IMR-90 (cell line): ENCODE measurements at regions not wholly inside any gene's neighbourhood (a gene's known extent, or its start where the extent isn't known, plus 50 kb on each side); places are given as distances from the start of the nearest gene placed in this dataset.
"Not testable (repeated sequence)": the region's sequence is repeated elsewhere in the genome, so short reads cannot be mapped to it uniquely, and the experiment has no call there.

Source experiments
- ATAC-seq: fragments of 200-7000 bp; cut with Tn5 transposase; 2 replicates; pipeline ENCODE4 v1.9.1; 2020; ENCODE audit warnings: low read depth, mild to moderate bottlenecking, moderate library complexity
- BruUV-seq: library from RNA; stranded (reverse); fragments of 400-500 nt; replicated peaks from 2 replicates; lab custom pipeline; 2021; lab: Mats Ljungman, UMichigan
- CTCF ChIA-PET: fragments of 300-600 bp; formaldehyde crosslinking; extraction: SDS; loops from one replicate; lab custom pipeline; 2021; ENCODE audit warnings: antibody characterized with exemption; lab: Yijun Ruan, JAX
- POLR2A ChIA-PET: fragments of 300-600 bp; sonication (Branson Sonifier 250); formaldehyde crosslinking; loops from one replicate; lab custom pipeline; 2022; ENCODE audit warnings: antibody characterized with exemption; ENCODE audit not compliant: unreplicated experiment; lab: Charles Lee
- DNase-seq: peaks from one replicate; pipeline ENCODE4 v3.0.0; 2013
- H2AFZ ChIP-seq: replicated peaks from 2 replicates; pipeline ENCODE3; 2013; ENCODE audit warnings: low read length, mild to moderate bottlenecking; ENCODE audit not compliant: poor library complexity
- H2AK5ac ChIP-seq: 2 replicates; pipeline ENCODE4 v1.6.1; 2013; ENCODE audit warnings: low read depth, low read length, inconsistent platforms
- H2AK9ac ChIP-seq: replicated peaks from 2 replicates; pipeline ENCODE3; 2013; ENCODE audit warnings: mild to moderate bottlenecking, low read depth, low read length, moderate library complexity; ENCODE audit not compliant: poor library complexity
- H2BK120ac ChIP-seq: 2 replicates; pipeline ENCODE4 v1.6.1; 2013; ENCODE audit warnings: low read depth, low read length, inconsistent platforms
- H2BK15ac ChIP-seq: 3 replicates; pipeline ENCODE4 v1.6.1; 2013; ENCODE audit warnings: low read depth, low read length, inconsistent platforms
- H2BK20ac ChIP-seq: 2 replicates; pipeline ENCODE4 v1.6.1; 2013; ENCODE audit warnings: low read depth, mild to moderate bottlenecking, inconsistent platforms, low read length, moderate library complexity
- H2BK5ac ChIP-seq: 2 replicates; pipeline ENCODE4 v1.6.1; 2013; ENCODE audit warnings: mild to moderate bottlenecking, low read depth, low read length, inconsistent platforms; ENCODE audit not compliant: poor library complexity, severe bottlenecking
- H3K14ac ChIP-seq: replicated peaks from 2 replicates; pipeline ENCODE4 v1.6.1; 2013; ENCODE audit warnings: low read depth, low read length, inconsistent platforms
- H3K18ac ChIP-seq: 2 replicates; pipeline ENCODE4 v1.6.1; 2013; ENCODE audit warnings: low read depth, low read length, control low read depth
- H3K23ac ChIP-seq: 2 replicates; pipeline ENCODE4 v1.6.1; 2013; ENCODE audit warnings: low read depth, low read length, inconsistent platforms
- H3K27ac ChIP-seq: 2 replicates; pipeline ENCODE4 v1.5.1; 2013; ENCODE audit warnings: mild to moderate bottlenecking, control low read depth, low read length; ENCODE audit not compliant: insufficient read depth
- H3K27me3 ChIP-seq: 2 replicates; pipeline ENCODE4 v1.6.1; 2013; ENCODE audit warnings: low read length; ENCODE audit not compliant: control insufficient read depth, insufficient read depth
- H3K36me3 ChIP-seq: 2 replicates; pipeline ENCODE4 v1.6.1; 2013; ENCODE audit warnings: low read length, mixed read lengths; ENCODE audit not compliant: control insufficient read depth, insufficient read depth
- H3K4ac ChIP-seq: 2 replicates; pipeline ENCODE4 v1.6.1; 2013; ENCODE audit warnings: low read depth, low read length, inconsistent platforms
- H3K4me1 ChIP-seq: 2 replicates; pipeline ENCODE4 v1.6.1; 2013; ENCODE audit warnings: low read length, mixed read lengths; ENCODE audit not compliant: control insufficient read depth, insufficient read depth
- H3K4me2 ChIP-seq: 2 replicates; pipeline ENCODE4 v1.6.1; 2013; ENCODE audit warnings: low read depth, mild to moderate bottlenecking, control low read depth, low read length, moderate library complexity
- H3K4me3 ChIP-seq: 2 replicates; pipeline ENCODE4 v1.5.1; 2013; ENCODE audit warnings: low read depth, mild to moderate bottlenecking, control low read depth, low read length, moderate library complexity; ENCODE audit not compliant: insufficient read depth
- H3K56ac ChIP-seq: 2 replicates; pipeline ENCODE4 v1.6.1; 2013; ENCODE audit warnings: low read length, inconsistent platforms; ENCODE audit not compliant: insufficient read depth; ENCODE audit errors: extremely low read depth
- H3K79me1 ChIP-seq, 2 experiments: 2 replicates each; pipeline ENCODE4 v1.6.1; 2013; ENCODE audit warnings: low read length in 2 of 2, inconsistent platforms in 1 of 2, low read depth in 1 of 2
- H3K9ac ChIP-seq: 2 replicates; pipeline ENCODE4 v1.6.1; 2013; ENCODE audit warnings: low read depth, low read length, control low read depth
- H3K9me1 ChIP-seq: 2 replicates; pipeline ENCODE4 v1.6.1; 2013; ENCODE audit warnings: low read length, inconsistent platforms; ENCODE audit not compliant: insufficient read depth
- H3K9me3 ChIP-seq: 2 replicates; pipeline ENCODE4 v1.6.1; 2013; ENCODE audit warnings: low read length; ENCODE audit not compliant: control insufficient read depth, insufficient read depth
- H4K20me1 ChIP-seq: 2 replicates; pipeline ENCODE4 v1.6.1; 2013; ENCODE audit warnings: low read length, inconsistent platforms; ENCODE audit not compliant: insufficient read depth
- H4K5ac ChIP-seq: 2 replicates; pipeline ENCODE4 v1.6.1; 2013; ENCODE audit warnings: mild to moderate bottlenecking, low read depth, low read length, control low read depth
- H4K8ac ChIP-seq, 2 experiments: 2 replicates each; pipeline ENCODE4 v1.6.1; 2013; ENCODE audit warnings: low read depth in 2 of 2, low read length in 2 of 2, control low read depth in 1 of 2, inconsistent platforms in 1 of 2
- H4K91ac ChIP-seq: 2 replicates; pipeline ENCODE4 v1.6.1; 2013; ENCODE audit warnings: low read depth, low read length, inconsistent platforms; ENCODE audit not compliant: insufficient read depth
- CHD1 ChIP-seq: IDR thresholded peaks from 2 replicates; pipeline ENCODE4 v1.6.1; 2012; ENCODE audit warnings: low read depth, low read length, improper control_type of control experiment
- ELK1 ChIP-seq: fragments of 150-350 bp; IDR thresholded peaks from 2 replicates; pipeline ENCODE4 v1.6.1; 2016; ENCODE audit warnings: low read depth, mild to moderate bottlenecking, low read length, moderate library complexity, borderline replicate concordance
- FOS ChIP-seq: fragments of 150-350 bp; IDR thresholded peaks from 2 replicates; pipeline ENCODE4 v1.6.1; 2016; ENCODE audit warnings: low read depth, low read length
- MAZ ChIP-seq: IDR thresholded peaks from 2 replicates; pipeline ENCODE4 v1.6.1; 2012; ENCODE audit warnings: low read depth, mild to moderate bottlenecking, low read length, improper control_type of control experiment, moderate library complexity, borderline replicate concordance
- NFE2L2 ChIP-seq: fragments of 150-350 bp; IDR thresholded peaks from 2 replicates; pipeline ENCODE4 v1.6.1; 2016; ENCODE audit warnings: low read depth, mild to moderate bottlenecking, low read length
- POLR2A ChIP-seq: IDR thresholded peaks from 2 replicates; pipeline ENCODE4 v1.6.1; 2012; ENCODE audit warnings: mild to moderate bottlenecking, low read depth, low read length
- WGBS, 2 experiments: methylation state at CpG; one replicate each; pipeline versions ENCODE4 v1.1.5 to v1.1.7; 2013; ENCODE audit warnings: missing lambda C conversion rate in 2 of 2; ENCODE audit not compliant: insufficient read length in 1 of 2; ENCODE audit errors: extremely low coverage in 2 of 2; 5-methylcytosine and 5-hydroxymethylcytosine counted together
- dilution Hi-C: fragments of 300-500 bp; cut with HindIII; formaldehyde crosslinking; loops from one replicate; pipeline ENCODE4 v1.14.3; 2018; ENCODE audit warnings: low sequenced_read_pairs; ENCODE audit not compliant: unreplicated experiment
- in situ Hi-C: fragments of 300-500 bp; cut with MboI; formaldehyde crosslinking; loops from 3 replicates; pipeline ENCODE4 v1.14.3; 2019; ENCODE audit warnings: low sequenced_read_pairs, inconsistent platforms, mixed read lengths
- intact Hi-C: fragments of 100-400 bp; cut with micrococcal nuclease; formaldehyde crosslinking; loops from 2 replicates; pipeline ENCODE4 v1.10.0; 2022
- TF ChIP-seq, protein P1 (sequence below): conservative IDR thresholded peaks from 2 replicates; pipeline ENCODE4 v1.5.1; 2012; ENCODE audit warnings: mild to moderate bottlenecking, low read depth, low read length, improper control_type of control experiment

DNA sequence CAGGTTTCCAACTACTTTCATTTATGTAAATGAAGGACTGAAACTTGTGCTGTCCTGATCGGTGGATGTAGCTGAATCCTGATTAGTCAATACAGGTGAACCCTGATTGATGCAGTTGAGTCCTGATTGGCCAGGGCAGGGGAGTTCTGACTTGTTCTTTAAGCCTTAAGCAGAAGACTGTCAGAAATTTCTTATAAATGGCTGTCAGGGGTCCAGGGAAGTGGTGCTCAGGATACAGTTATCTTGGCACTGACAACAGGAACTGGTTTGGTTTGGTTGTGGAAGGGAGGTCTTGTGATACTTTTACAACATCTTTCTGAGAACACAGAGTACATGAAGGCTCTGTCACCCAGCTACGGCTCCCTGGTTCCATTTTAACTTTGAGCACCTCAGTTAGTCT, 132.1 kb downstream of the KCNJ12 start:
- TF ChIP-seq CHD1 (no peak), POLR2A (no peak), FOS (no peak), NFE2L2 (no peak), ELK1 (no peak), MAZ (no peak)
- TF ChIP-seq, protein P1, sequence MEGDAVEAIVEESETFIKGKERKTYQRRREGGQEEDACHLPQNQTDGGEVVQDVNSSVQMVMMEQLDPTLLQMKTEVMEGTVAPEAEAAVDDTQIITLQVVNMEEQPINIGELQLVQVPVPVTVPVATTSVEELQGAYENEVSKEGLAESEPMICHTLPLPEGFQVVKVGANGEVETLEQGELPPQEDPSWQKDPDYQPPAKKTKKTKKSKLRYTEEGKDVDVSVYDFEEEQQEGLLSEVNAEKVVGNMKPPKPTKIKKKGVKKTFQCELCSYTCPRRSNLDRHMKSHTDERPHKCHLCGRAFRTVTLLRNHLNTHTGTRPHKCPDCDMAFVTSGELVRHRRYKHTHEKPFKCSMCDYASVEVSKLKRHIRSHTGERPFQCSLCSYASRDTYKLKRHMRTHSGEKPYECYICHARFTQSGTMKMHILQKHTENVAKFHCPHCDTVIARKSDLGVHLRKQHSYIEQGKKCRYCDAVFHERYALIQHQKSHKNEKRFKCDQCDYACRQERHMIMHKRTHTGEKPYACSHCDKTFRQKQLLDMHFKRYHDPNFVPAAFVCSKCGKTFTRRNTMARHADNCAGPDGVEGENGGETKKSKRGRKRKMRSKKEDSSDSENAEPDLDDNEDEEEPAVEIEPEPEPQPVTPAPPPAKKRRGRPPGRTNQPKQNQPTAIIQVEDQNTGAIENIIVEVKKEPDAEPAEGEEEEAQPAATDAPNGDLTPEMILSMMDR, result no peak
- Histone ChIP-seq H4K8ac (no peak overlapping the region), H3K18ac (no peak overlapping the region), H3K4ac (no peak overlapping the region), H3K56ac (no peak overlapping the region), H4K5ac (no peak overlapping the region), H2BK120ac (no peak overlapping the region), H2AK9ac (no peak overlapping the region), H3K36me3 (no peaks in the 10 kb centered on the region), H2AFZ (no peak overlapping the region), H3K4me2 (no peak overlapping the region), H4K91ac (no peak overlapping the region), H3K79me1 (no peaks in the 10 kb centered on the region), H3K23ac (no peak overlapping the region), H3K4me3 (no peak overlapping the region), H2BK5ac (no peak overlapping the region), H3K9me3 (no peaks in the 10 kb centered on the region), H3K9ac (no peak overlapping the region), H4K20me1 (no peaks in the 10 kb centered on the region), H2BK20ac (no peak overlapping the region), H3K4me1 (no peaks in the 10 kb centered on the region), H2AK5ac (no peak overlapping the region), H3K27ac (no peak overlapping the region), H2BK15ac (no peak overlapping the region), H3K14ac (no peak overlapping the region), H3K9me1 (no peaks in the 10 kb centered on the region), H3K27me3 (peaks cover 17% of the 10 kb centered on the region)
- intact Hi-C loops, result no loop called here
- ATAC-seq (no peak), DNase-seq (no peak)
- no TSS peak for BruUV-seq
- WGBS, 2 experiments, result no CpG with 5 or more reads among the region's 2 CpGs
- ChIA-PET CTCF (no interaction called here), POLR2A (no interaction called here)
- in situ Hi-C loops, result loop anchor here (5.0 kb wide), 1 partner anchor 46 kb away; no protein-coding TSS in a partner anchor
- dilution Hi-C loops, result no loop called here

GRCh38 chr17:21509356-21509755, 133.2 kb downstream of the KCNJ12 start:
- in situ Hi-C loops, result loop anchor here (5.0 kb wide), 1 partner anchor 47 kb away; no protein-coding TSS in a partner anchor
- intact Hi-C loops, dilution Hi-C loops, H2BK15ac ChIP-seq, H2AK5ac ChIP-seq, H2AFZ ChIP-seq, H3K79me1 ChIP-seq, BruUV-seq, H4K8ac ChIP-seq, H3K18ac ChIP-seq, H2AK9ac ChIP-seq, H3K9me1 ChIP-seq, H4K20me1 ChIP-seq, H3K9me3 ChIP-seq, H3K27ac ChIP-seq, H2BK120ac ChIP-seq, H3K23ac ChIP-seq, H3K4me2 ChIP-seq, H3K9ac ChIP-seq, H3K4me3 ChIP-seq, H2BK20ac ChIP-seq, H3K4me1 ChIP-seq, H2BK5ac ChIP-seq, H3K14ac ChIP-seq, CTCF ChIA-PET, ATAC-seq, POLR2A ChIA-PET, H3K56ac ChIP-seq, H4K91ac ChIP-seq, DNase-seq, H3K4ac ChIP-seq, H4K5ac ChIP-seq, H3K36me3 ChIP-seq: not testable (repeated sequence)
- H3K27me3 ChIP-seq, result peaks cover 14% of the 10 kb centered on the region
- no CpG with 5 or more reads among the region's 1 CpG for WGBS, 2 experiments
